ENCODE measurements at regions not wholly inside any gene's neighbourhood (a gene's known extent, or its start where the extent isn't known, plus 50 kb on each side); places are given as distances from the start of the nearest gene placed in this dataset.

DNA sequence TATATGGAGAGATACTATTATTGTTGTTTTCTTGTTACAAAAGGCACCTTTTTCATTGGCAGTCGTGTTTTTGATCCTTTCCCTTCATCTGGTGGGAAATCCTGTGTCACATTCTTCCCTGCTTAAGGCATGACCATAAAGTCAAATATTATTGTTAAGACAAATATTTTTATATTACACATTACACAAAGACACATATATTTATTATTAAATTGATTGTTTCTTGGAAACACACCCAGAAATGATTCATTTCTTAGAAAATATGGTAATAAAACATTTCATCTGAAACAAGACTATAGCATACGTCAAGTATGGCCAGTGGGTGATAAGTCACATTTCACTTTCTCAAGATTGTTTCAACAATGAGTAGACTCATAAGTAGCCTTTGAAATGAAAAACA, 77.3 kb downstream of the KCTD12 start:
- TF ChIP-seq, protein P1, sequence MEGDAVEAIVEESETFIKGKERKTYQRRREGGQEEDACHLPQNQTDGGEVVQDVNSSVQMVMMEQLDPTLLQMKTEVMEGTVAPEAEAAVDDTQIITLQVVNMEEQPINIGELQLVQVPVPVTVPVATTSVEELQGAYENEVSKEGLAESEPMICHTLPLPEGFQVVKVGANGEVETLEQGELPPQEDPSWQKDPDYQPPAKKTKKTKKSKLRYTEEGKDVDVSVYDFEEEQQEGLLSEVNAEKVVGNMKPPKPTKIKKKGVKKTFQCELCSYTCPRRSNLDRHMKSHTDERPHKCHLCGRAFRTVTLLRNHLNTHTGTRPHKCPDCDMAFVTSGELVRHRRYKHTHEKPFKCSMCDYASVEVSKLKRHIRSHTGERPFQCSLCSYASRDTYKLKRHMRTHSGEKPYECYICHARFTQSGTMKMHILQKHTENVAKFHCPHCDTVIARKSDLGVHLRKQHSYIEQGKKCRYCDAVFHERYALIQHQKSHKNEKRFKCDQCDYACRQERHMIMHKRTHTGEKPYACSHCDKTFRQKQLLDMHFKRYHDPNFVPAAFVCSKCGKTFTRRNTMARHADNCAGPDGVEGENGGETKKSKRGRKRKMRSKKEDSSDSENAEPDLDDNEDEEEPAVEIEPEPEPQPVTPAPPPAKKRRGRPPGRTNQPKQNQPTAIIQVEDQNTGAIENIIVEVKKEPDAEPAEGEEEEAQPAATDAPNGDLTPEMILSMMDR (IDR thresholded peaks at IDR 0.05; ENCODE audit: low read depth, low read length), result no peak
- no peak for TF ChIP-seq EZH2phosphoT487 (IDR thresholded peaks at IDR 0.05; ENCODE audit: low read depth)
